Endodermal cell (in vitro differentiated cells): ENCODE measurements at regions not wholly inside any gene's neighbourhood (a gene's known extent, or its start where the extent isn't known, plus 50 kb on each side); places are given as distances from the start of the nearest gene placed in this dataset.

ENCODE experiments used
- DNase-seq: peaks from one replicate; pipeline ENCODE4 v3.0.0-alpha.2; 2017
- H3K27ac ChIP-seq: 2 replicates; pipeline ENCODE4 v1.5.1; 2013; ENCODE audit warnings: mild to moderate bottlenecking, low read depth, low read length, moderate library complexity
- H3K27me3 ChIP-seq: 2 replicates; pipeline ENCODE4 v1.6.1; 2013; ENCODE audit warnings: mild to moderate bottlenecking, low read length, moderate library complexity; ENCODE audit not compliant: insufficient read depth, control insufficient read depth, poor library complexity, severe bottlenecking
- H3K36me3 ChIP-seq: 2 replicates; pipeline ENCODE4 v1.7.0; 2013; ENCODE audit warnings: mild to moderate bottlenecking, low read length, moderate library complexity; ENCODE audit not compliant: control insufficient read depth, insufficient read depth
- H3K4me1 ChIP-seq: one replicate; pipeline ENCODE4 v1.7.0; 2013; ENCODE audit warnings: low read length; ENCODE audit not compliant: control insufficient read depth, insufficient read depth
- H3K4me3 ChIP-seq: 2 replicates; pipeline ENCODE4 v1.5.1; 2013; ENCODE audit warnings: mild to moderate bottlenecking, low read length, moderate library complexity
- H3K9ac ChIP-seq: 2 replicates; pipeline ENCODE4 v1.6.1; 2013; ENCODE audit warnings: mild to moderate bottlenecking, low read length, moderate library complexity; ENCODE audit not compliant: poor library complexity, severe bottlenecking; ENCODE audit errors: extremely low read depth
- H3K9me3 ChIP-seq: 2 replicates; pipeline ENCODE4 v1.6.1; 2013; ENCODE audit warnings: mild to moderate bottlenecking, low read length, moderate library complexity; ENCODE audit not compliant: control insufficient read depth
- H3K27ac Mint-ChIP-seq: 2 replicates; pipeline ENCODE4 v1.8.0; 2020; ENCODE audit warnings: mixed read lengths
- H3K27me3 Mint-ChIP-seq: 2 replicates; pipeline ENCODE4 v1.8.0; 2021; ENCODE audit warnings: mild to moderate bottlenecking, mixed read lengths; ENCODE audit not compliant: insufficient read depth
- H3K36me3 Mint-ChIP-seq: 2 replicates; pipeline ENCODE4 v1.8.0; 2020; ENCODE audit warnings: low read depth, mixed read lengths
- H3K4me1 Mint-ChIP-seq: 2 replicates; pipeline ENCODE4 v1.8.0; 2020; ENCODE audit warnings: mixed read lengths
- H3K4me3 Mint-ChIP-seq: 2 replicates; pipeline ENCODE4 v1.8.0; 2020; ENCODE audit warnings: mild to moderate bottlenecking, moderate library complexity, mixed read lengths
- H3K9me3 Mint-ChIP-seq: 2 replicates; pipeline ENCODE4 v1.8.0; 2020; ENCODE audit warnings: mild to moderate bottlenecking, mixed read lengths
- CTCF ChIP-seq: fragments of 200-600 bp; sonication (generic); conservative IDR thresholded peaks from 2 replicates; pipeline ENCODE4 v1.5.0; 2021; ENCODE audit warnings: antibody characterized with exemption, mild to moderate bottlenecking
- WGBS, 2 experiments: methylation state at CpG; one replicate each; pipeline versions ENCODE4 v1.1.5 to v1.1.7; 2013; ENCODE audit warnings: missing lambda C conversion rate in 2 of 2, mixed read lengths in 1 of 2; ENCODE audit not compliant: insufficient coverage in 1 of 2, insufficient read length in 1 of 2; 5-methylcytosine and 5-hydroxymethylcytosine counted together

DNA sequence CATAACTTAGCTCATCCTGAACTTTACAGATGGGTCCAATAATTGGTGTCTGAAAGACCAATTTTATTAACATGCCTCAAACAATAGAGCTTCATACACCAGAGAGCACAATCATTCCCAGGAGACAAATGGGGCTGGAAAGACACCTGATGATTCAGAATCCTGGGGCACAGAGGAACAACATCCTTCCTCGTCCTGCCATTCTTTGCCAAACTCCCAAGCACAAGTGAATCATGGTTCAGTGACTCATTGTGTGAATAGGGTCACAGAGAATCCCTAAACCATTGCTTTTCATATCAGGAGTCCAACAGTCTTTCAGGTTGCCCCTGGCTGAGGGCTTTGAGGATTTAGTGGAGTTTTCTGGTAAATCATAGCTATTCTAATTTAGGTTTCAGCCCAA, 266.4 kb upstream of the BMP2 start:
- TF ChIP-seq CTCF = no peak
- 94% methylated on average over 1 of the region's 1 CpG; no CpG with 5 or more reads in 1 of the 2 experiments for WGBS, 2 experiments
- no peak for DNase-seq
- Mint-ChIP-seq H3K9me3 (peaks cover 9% of the 10 kb centered on the region), H3K27me3 (no peaks in the 10 kb centered on the region), H3K27ac (no peak overlapping the region), H3K4me3 (no peak overlapping the region), H3K36me3 (no peaks in the 10 kb centered on the region), H3K4me1 (peaks cover 1% of the 10 kb centered on the region)
- Histone ChIP-seq H3K4me1 (no peaks in the 10 kb centered on the region), H3K4me3 (no peak overlapping the region), H3K27ac (no peak overlapping the region), H3K9me3 (no peaks in the 10 kb centered on the region), H3K36me3 (no peaks in the 10 kb centered on the region), H3K27me3 (no peaks in the 10 kb centered on the region), H3K9ac (no peak overlapping the region)

DNA sequence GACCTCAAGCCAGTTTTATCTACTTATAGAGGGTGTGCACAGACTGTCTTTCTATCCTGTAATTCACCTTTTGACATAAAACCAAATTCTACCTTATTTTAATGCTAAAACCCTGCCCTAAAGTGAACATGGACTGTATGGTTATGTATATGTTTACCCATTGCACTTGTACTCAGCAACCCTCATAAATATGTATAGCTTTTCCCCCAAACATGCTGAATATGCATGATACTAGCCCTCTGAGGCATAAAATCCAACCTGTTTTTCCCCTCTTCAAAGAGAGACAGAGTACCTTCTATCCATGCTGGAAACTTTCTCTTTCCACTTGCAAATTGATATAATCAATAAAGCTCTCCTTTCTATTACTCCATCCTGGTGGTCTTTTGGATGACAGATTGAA, 267.9 kb upstream of the BMP2 start:
- no peaks in the 10 kb centered on the region for H3K27me3 ChIP-seq

DNA sequence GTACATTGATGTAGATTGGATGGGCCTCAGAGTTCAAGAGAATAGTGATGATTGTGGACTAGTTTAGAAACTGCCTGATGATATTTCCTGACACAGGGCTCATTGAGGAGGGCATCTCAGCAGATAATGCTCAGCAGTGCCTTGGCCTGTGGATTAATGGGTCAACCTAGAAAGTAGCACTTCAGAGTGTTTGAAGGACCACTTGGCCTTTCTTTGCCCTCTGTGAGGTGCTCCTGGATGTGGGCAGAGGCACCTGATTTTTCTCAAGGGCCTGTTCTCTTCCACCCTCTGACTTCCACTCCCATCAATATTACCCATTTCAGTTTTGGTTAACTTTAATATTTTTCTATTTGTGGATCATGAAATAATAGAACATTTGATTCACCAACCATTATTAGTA, 270.6 kb upstream of the BMP2 start:
- H3K36me3 ChIP-seq = no peaks in the 10 kb centered on the region
- no peaks in the 10 kb centered on the region for H3K27me3 ChIP-seq
- no peak overlapping the region for H3K4me3 ChIP-seq
- no peaks in the 10 kb centered on the region for H3K9me3 ChIP-seq
- no peak for DNase-seq
- Mint-ChIP-seq H3K4me1 (peaks cover 13% of the 10 kb centered on the region), H3K36me3 (no peaks in the 10 kb centered on the region), H3K4me3 (no peak overlapping the region), H3K9me3 (peaks cover 9% of the 10 kb centered on the region), H3K27me3 (no peaks in the 10 kb centered on the region), H3K27ac (no peak overlapping the region)
- H3K27ac ChIP-seq = no peak overlapping the region
- H3K9ac ChIP-seq = no peak overlapping the region
- TF ChIP-seq CTCF = no peak
- no peaks in the 10 kb centered on the region for H3K4me1 ChIP-seq

More for the DNA sequence above, 267.9 kb upstream of the BMP2 start:
- peaks cover 7% of the 10 kb centered on the region for H3K4me1 Mint-ChIP-seq
- H3K9me3 ChIP-seq = no peaks in the 10 kb centered on the region
- no peak overlapping the region for H3K9ac ChIP-seq
- no peaks in the 10 kb centered on the region for H3K36me3 ChIP-seq
- H3K9me3 Mint-ChIP-seq = peaks cover 9% of the 10 kb centered on the region
- no peak overlapping the region for H3K27ac Mint-ChIP-seq
- H3K27ac ChIP-seq = no peak overlapping the region
- no peak overlapping the region for H3K4me3 Mint-ChIP-seq
- no peaks in the 10 kb centered on the region for H3K4me1 ChIP-seq
- H3K4me3 ChIP-seq = no peak overlapping the region
- no peak for TF ChIP-seq CTCF
- no peaks in the 10 kb centered on the region for H3K36me3 Mint-ChIP-seq
- DNase-seq = no peak
- no peaks in the 10 kb centered on the region for H3K27me3 Mint-ChIP-seq
